Skeletal muscle cell (primary cell): ENCODE measurements at regions not wholly inside any gene's neighbourhood (a gene's known extent, or its start where the extent isn't known, plus 50 kb on each side); places are given as distances from the start of the nearest gene placed in this dataset.
"Not testable (repeated sequence)": the region's sequence is repeated elsewhere in the genome, so short reads cannot be mapped to it uniquely, and the experiment has no call there.

Source experiments
- DNase-seq: peaks from one replicate; pipeline ENCODE4 v3.0.0-alpha.2; 2010; ENCODE audit warnings: low read depth
- H3K4me3 ChIP-seq: 2 replicates; pipeline ENCODE4 v1.5.1; 2011; ENCODE audit warnings: low read depth, mild to moderate bottlenecking, control low read depth, low read length, moderate library complexity

DNA sequence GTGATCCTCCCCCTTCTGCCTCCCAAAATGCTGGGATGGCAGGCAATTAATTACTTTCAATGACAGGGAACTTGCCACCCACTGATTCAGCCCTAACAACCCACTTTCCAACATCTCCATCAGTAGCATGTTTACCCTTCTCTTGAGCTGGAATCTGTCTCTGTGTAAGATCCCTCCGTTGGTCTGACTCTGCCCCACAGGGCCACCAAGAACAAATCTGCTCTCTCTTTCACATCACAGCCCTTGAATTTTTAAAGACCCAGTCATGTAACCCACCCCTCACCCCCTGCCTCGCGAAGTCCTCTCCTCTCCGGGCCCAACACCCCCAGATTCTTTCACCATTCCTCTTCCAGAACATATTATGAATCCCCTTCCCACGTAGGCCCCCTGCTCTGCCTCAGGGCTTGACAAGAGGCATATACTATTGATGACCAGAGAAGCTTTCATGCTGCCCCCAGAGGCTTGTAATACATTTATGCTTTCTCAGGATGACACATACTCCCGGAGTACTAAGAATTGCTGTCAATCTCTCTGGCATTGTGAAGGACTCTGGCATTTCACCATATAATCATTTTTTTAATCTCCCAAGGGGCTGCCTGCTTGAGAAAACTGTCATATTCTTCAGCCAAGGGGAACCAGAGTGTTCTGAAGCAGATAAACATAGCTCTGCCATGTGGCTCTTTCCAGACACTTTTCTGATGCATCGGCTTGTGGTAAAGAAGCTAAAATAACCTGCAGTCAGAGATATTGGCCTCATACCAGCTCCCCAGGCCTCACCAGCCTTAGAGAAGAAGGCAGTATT lies 179.2 kb upstream of the AUTS2 start:
- H3K4me3 ChIP-seq, result no peak overlapping the region
- no peak for DNase-seq

DNA sequence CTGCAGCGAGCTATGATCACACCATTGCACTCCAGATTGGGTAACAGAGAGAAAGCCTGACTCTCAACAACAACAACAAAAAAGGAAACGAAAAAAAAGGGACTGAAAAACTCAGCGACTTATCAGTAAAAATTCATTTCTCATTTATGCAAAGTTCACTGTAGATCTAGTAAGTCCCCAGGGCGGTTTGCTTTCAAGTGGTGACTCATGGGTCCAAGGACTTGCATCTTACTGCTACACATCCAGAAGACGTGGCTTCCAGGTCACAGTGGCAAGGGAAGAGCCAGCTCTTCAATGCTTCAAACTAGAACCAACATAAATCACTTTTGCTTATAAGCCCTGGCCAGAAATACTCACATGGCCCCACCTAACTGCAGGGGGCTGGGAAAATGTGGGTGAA lies 178.3 kb upstream of the AUTS2 start:
- DNase-seq, result no peak
- H3K4me3 ChIP-seq, result no peak overlapping the region

DNA sequence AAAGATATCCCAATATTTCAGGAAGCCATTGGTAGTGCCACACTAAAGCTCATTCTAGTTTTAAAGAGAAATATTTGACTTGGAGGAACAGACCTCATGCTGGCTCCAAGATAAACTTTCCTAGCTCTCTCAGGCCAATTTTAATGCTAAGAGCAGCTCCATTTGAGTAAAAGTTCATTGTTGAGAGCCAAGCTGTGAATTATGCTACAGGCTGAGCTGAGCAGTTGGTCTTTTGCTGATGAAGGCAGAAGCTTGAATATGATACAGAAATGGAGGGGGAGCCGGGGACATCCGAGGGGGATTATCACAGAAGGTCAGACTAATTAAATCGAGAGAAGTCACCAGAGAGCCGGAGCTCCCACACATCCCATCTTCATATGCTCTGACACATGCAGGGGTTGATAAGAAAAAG lies 175.7 kb upstream of the AUTS2 start:
- DNase-seq, result no peak
- no peak overlapping the region for H3K4me3 ChIP-seq

DNA sequence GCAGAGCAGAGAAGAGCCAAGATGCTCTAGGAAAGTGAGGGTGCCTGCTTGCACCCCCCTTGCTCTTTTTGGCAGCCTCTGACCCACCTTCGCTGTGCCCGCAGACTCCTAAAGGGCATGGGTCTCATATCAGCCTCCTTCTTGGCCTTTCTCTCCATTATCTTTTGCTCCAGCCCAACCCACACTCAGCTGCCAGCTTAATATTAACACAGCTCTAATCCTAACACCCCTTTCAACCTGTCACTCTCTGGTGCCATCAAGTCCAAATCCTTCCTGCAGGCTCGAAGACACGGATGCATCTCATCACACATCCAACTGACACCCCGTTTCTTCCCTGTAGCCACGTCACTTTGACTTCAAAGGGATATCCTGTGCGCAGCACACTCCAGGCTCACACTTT lies 171.6 kb upstream of the AUTS2 start:
- H3K4me3 ChIP-seq, result no peak overlapping the region
- DNase-seq, result no peak

DNA sequence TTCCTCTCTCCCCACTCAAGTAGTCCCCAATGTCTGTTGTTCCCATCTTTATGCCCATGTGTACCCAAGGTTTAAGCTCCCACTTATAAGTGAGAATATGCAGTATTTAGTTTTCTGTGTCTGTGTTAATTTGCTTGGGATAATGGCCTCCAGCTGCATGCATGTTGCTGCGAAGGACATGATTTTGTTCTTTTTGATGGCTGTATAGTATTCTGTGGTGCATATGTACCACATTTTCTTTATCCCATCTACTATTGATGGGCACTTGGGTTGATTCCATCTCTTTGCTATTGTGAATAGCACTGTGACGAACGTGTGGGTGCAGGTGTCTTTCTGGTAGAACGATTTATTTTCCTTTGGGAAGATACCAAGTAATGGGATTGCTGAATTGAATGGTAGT lies 170.2 kb upstream of the AUTS2 start:
- DNase-seq, result no peak
- H3K4me3 ChIP-seq, result no peak overlapping the region

DNA sequence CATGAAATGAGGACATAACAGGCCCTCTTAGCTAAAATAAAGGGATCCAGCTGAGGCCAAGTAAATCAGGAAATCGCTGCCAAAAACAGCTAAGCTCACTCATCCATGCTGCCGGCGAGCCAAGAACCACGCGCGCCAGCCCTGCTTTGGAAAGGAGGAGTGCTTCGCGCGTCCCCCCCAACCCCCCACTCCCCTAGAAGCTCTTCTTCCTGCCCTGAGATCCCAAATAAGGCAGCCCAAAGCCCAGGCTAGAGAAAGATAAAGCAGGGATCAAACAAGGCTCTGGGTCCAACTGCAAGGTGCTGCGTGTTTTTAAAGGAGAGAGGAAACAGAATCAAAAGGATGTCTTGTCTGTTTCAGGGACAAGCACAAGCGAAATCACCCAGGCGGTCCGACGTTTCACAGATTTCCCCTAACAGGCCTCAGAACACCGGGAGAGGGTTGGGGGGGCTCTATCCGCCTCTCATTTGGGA lies 168.3 kb upstream of the AUTS2 start:
- DNase-seq, result no peak
- no peak overlapping the region for H3K4me3 ChIP-seq

DNA sequence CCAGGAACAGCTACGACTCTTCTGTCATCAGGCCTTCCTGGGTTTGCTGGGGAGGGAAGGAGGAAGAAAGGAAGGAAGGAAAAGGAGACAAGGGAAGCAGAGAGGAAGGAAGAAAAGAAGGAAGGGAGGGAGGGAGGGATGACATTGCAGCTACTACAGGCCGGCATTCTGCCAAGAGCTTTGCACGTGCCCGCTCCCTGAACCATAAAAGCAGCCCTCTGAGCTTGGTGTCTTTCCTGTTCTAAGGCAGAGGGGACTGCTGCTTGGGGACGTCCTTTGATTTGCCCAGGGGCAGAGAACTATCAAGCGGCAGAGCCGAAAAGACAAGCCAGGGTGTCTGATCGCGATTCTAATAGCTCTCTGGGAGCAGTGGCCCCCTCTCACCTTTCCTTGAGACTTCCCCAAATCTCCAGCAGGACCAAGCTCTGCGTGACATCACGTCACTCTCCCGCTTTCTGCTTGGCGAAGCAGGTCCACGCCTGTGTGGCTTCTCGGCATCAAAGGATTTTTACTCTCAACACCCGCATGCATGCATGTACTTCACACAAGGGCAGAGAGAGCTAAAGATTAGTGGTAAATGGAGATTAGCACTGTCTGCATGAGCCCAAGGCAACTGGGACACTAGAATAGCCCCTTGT lies 167.8 kb upstream of the AUTS2 start:
- H3K4me3 ChIP-seq, result no peak overlapping the region
- no peak for DNase-seq

DNA sequence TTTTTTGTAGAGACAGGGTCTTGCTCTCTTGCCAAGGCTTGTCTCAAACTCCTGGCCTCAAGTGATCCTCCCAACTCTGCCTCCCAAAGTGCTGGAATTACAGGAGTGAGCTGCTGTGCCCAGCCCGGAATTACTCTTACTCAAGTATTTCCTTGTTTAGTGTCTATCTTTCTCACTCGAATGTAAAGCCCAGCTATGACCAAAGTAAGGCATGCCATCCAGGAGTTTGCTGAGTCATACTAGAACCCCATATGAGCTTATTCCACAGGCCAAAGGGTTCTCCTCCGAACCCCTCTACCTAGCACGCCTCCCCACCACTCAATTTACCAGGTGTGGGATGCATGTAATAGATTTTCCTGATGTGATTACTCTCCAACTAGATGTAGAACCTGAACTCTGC lies 166.6 kb upstream of the AUTS2 start:
- no peak overlapping the region for H3K4me3 ChIP-seq
- DNase-seq, result no peak

DNA sequence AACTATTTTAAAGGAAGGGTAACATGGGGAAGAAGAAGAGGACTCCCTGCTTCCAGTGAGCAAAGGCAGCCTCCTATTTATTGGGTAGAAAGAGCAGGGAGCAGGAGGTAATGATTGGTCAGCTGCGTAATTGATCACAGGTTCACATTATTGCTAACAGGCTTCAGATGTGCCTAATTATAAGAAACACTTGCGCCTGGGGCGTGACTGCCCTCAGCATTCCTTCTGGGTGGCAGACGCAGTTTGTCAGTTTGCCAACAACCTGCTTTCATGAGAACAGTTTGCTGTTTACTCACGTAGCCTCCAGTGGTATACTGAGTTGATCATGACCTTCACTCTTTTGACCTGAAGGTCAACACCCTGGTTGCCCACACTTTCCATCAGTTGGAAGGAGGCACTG lies 166.0 kb upstream of the AUTS2 start:
- not testable (repeated sequence) for H3K4me3 ChIP-seq, DNase-seq

DNA sequence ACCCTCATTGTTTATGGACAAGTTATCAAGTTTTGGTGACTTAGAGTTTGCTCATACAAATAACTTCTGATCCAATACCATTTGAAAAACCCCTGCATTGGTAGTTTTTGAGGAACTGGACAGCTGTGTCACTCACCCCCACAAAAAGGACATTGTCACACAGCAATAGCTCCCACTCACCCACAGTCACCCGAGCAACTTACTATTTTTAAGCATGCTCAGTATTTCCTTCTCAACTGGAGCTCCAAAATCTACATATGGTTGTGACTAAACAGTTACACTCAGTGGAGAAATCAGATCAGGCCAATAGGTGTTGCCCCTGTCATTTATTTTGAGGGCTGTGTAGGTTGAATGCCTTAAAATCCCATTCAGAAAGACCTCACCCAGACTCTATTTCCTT lies 165.2 kb upstream of the AUTS2 start:
- no peak for DNase-seq
- H3K4me3 ChIP-seq, result no peak overlapping the region

DNA sequence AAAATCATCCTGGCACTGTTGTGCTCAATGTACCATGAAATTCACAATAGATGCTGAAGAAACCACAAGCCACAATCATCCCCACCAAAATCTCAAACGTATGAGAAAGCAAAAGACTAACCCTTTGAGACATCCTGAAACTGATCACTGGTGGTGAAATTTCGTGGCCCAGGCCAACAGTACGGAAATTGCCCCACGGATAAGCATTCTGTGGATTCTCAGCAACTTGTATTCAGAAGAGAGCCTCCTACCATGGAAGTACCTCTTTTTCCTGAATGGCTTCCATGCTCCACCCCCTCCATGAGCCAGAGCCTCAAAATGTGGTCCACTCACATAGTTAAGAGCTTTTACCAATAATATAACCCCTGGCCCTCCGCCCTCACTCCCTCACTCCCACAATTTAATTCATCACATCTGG lies 163.9 kb upstream of the AUTS2 start:
- DNase-seq, result no peak
- no peak overlapping the region for H3K4me3 ChIP-seq

DNA sequence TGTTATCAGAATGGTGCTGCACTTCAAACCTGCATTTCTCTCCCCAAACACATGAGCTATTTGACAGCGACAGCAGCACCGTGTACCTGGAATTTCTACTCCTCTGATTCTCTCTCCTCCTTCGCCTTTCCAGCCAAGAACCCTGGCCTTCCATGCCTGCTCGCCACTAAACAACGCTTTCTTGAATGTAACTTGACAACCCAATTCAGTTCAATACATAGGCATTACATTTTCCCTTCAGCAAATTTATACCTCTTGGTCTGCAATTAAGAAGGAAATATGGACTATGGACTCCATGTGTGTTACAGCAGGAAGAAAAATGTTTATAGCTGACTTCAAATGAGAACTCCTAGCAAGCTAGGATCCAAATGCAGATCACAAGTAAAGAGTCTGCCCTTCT lies 162.6 kb upstream of the AUTS2 start:
- DNase-seq, result no peak
- H3K4me3 ChIP-seq, result no peak overlapping the region

DNA sequence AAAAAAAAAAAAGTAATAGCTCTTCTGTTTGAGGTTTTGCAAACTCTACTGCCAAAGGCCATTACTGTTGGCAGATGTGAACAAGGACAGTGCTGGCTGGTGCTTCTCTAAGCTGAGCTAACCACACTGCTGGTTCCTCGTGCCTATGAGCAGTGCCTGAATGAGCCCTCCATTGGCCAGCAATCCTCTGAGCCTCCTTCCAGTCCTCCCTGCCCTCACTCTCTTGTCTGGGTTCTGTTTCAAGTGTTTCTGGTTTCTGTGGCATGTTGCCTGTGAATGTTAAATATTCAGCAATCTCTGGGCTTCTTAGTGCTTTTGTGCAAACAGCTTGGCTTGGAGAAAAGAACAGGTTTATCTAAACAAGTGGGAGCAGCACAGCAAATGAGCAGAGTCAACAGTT lies 161.3 kb upstream of the AUTS2 start:
- no peak overlapping the region for H3K4me3 ChIP-seq
- DNase-seq, result no peak

DNA sequence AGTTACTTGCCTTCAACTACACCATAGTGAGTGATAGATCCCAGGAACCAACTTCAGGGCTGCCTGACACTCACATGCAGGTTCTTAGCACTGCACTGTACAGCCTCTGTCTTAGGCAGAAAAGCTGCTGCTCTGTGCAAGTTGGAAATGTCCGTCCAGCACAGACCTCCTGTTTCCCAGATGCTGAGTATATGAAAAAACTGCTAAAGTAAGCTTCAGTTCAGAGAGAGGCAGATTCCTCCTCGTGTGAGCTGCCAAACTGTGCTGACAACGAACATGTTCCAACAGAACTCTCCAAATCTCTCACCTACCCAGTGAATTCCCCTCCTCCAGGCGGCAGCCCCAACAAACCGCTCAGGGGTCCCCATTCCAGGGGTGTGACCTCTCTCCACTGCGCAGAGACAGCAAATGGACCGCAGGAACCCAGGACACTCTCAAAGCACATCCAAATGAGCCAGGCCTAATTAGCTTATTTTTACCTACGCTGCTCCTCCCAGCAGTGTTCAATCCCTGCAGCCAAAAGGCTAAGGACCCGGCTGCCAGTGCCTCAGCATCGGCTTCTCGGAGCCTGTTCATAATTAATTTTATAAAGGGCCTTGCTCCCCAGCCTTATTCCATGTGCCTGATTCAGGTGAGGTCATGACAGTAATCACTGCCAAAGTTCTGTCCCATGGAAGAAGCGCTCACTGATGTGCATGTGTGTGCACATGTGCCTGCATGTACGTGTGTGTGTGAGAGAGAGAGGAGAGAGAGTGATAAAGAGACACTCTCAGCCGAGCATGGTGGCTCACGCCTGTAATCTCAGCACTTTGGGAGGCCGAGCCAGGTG lies 159.5 kb upstream of the AUTS2 start:
- no peak for DNase-seq
- H3K4me3 ChIP-seq, result no peak overlapping the region

DNA sequence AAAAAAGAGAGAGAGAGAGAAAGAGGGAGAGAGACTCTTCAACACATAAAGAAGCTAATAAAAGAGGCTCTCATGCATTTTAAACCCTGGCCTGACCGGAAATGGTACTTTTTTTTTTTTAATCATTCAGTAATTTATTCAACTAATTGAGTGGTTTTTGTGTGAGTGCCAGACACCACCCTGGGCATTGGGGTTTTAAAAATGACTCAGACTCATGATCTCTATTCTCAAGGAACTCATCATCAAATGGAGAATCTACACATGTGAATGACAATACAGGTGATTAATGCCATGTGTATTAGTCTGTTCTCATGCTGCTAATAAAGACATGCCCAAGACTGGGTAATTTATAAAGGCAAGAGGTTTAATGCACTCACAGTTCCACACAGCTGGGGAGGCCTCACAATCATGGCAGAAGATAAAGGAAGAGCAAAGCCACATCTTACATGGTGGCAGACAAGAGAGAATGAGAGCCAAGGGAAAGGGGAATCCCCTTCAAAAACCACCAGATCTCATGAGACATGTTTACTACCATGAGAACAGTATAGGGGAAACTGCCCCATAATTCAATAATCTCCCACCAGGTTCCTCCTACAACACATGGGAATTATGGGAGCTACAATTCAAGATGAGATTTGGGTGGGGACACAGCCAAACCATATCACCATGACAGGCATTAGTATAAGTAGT lies 158.5 kb upstream of the AUTS2 start:
- DNase-seq, result no peak
- no peak overlapping the region for H3K4me3 ChIP-seq

DNA sequence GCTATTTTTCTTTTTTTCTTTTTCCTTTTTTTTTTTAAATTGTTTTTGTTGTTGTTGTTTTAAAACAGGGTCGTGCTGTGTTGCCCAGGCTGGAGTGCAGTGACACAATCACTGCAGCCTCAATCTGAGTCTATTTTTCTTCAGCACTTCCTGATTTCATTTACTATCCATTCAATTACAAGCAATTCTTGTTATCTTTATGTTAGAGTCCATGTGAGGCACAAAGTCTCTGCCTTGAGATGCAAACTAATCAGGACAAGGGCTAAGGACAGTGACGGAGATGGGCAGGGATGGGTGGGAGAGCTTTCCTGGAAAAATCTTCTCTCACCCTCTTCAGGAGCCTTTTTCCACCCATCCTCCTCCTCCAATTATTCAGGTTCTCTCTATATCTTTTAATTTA lies 157.3 kb upstream of the AUTS2 start:
- no peak for DNase-seq
- no peak overlapping the region for H3K4me3 ChIP-seq

DNA sequence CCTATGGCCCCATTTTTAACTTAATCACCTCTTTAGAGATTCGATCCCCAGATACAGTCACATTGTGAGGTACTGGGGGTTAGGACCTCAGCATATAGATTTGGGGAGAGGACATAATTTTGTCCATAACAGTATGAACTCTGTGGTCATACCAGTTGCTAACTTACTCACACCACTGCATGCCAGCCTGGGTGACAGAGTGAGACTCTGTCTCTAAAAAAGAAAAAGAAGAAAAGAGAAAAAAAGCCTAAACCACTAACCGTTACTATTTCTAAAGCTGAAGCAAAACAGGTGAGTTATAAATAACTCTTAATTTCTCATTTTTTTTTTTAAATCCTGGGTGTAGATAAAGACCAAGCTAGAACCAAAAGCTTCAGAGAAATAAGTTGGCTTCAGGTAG lies 155.1 kb upstream of the AUTS2 start:
- no peak for DNase-seq
- no peak overlapping the region for H3K4me3 ChIP-seq

DNA sequence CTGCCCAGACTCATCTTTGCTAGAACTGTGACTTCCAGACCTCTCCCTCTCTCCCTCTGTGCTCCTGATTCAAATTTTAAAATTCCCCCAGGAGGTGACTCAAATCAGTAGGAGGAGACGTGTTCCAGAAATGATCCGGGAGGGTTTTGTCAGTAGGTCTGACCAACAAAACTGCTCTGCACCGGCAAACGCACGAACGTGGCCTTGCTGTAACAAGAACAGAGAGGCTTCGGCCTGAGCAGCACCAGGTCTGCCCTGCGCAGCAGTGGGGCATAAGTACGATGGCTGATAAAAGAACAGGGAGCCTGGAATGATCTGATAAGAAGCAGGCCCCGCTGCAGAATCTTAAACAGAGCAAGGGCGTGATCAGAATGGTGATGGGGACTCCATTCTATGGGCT lies 152.7 kb upstream of the AUTS2 start:
- DNase-seq, result no peak
- H3K4me3 ChIP-seq, result no peak overlapping the region

DNA sequence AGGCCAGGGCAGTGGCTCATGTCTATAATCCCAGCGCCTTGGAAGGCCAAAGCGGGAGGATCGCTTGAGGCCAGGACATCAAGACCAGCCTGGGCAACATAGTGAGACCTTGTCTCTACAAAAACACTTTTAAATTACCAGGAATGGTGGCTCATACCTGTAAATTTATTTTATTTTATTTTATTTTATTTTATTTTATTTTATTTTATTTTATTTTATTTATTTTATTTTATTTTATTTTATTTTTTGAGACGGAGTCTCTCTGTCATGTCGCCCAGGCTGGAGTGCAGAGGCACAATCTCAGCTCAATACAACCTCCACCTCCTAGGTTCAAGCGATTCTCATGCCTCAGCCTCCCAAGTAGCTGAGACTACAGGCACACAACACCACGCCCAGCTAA lies 152.1 kb upstream of the AUTS2 start:
- not testable (repeated sequence) for H3K4me3 ChIP-seq, DNase-seq

DNA sequence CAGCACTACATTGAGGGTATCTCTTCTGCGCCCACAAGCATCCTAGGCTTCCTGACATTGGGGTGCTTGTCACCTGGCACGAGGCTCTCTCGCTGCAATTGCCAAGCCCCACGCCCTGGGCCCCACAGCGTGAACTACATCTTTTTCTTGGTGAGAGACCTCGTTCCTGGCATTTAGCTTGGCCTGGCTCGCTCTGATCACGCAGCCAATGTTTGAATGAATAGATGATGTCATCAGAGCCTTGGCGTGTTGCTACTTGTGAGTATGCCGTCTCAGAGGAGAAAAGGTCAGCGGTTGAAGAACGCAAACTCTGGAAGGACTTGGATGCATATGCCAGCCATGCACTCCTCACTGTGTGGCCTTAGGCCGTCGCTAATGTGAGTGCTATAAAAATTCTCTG lies 150.2 kb upstream of the AUTS2 start:
- no peak overlapping the region for H3K4me3 ChIP-seq
- no peak for DNase-seq
